GM21786 (cell line): ENCODE measurements at regions not wholly inside any gene's neighbourhood (a gene's known extent, or its start where the extent isn't known, plus 50 kb on each side); places are given as distances from the start of the nearest gene placed in this dataset.

ENCODE experiments used
- ATAC-seq: cut with Tn5 transposase; IDR thresholded peaks from one replicate; pipeline ENCODE4 v1.9.1; 2021; ENCODE audit not compliant: unreplicated experiment

DNA sequence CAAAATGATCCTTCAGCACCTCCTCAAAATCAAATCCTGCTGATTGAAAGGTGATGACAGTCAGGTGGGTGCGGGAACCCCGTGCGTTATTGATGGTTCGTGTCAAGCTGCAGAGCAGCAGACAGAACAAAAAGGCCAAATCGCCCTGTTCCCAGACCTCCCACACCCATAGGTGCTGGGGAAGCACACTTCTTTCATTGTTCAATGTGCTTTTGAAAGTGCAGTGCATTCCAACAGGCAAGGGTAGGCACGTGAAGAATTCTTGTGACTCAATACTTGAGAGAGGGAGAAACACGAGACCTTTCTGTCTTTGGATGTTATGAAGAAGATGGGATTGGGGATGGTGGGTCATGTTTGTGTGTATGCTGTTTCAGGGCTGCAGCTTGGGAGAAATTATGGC lies 514.0 kb downstream of the MCTP2 start:
- ATAC-seq, result no peak

DNA sequence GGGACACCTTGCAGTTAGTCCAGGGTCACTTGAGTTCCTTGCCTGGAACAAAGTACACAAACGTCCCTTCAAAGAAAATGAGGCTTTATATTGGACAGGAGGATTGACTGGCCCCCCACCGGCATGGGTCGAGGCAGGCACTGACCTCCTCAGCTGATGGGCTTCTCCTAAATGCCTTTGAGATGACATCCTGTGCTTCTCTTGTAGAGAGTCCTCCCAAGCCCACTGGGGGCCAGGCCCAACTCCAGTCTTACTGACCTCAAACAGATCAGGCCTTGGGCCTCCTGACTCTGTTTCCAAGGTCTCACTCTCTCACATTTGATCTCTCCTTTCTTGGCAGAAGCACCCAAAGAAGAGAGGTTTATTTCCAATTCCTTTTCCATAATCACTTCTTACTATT lies 516.1 kb downstream of the MCTP2 start:
- ATAC-seq, result no peak

DNA sequence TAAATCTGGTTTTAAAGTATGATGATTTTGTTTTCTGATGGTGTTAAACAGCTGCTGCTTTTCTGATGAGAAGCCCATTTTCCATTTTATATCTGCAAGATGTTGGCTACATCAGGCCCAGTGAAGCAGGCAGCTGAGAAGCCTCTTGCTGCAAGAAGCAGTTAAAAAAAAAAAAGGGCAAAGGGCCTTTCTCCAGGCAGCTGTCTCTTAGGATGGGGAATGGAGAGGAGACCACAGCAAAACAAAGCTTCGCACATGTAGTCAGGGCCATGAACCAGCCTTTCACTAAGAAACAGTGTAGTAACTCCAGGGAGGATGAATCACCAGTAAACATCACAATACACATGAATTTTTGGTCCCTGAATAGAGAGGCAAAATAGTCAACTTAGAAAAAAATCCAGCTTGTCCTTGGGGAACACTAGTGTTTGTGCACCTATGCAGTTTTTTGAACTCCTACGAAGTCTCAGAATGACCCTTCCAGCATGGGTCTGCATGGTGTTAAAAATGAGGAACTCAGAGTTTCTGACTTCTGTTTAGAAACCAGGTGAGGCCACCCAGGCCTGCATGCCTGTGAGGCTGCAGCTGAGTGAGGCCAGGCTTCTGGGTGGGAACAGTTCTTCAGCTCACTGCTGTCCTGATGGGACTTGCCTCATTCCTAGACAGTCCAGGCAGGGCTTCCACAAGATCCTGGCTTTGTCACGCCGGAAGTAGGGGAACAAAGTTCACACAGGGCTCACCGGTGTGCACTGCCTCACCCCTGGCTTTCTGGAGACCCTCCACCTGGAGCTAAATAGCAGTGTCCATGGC lies 518.7 kb downstream of the MCTP2 start:
- peak; percentile 87 for ATAC-seq

DNA sequence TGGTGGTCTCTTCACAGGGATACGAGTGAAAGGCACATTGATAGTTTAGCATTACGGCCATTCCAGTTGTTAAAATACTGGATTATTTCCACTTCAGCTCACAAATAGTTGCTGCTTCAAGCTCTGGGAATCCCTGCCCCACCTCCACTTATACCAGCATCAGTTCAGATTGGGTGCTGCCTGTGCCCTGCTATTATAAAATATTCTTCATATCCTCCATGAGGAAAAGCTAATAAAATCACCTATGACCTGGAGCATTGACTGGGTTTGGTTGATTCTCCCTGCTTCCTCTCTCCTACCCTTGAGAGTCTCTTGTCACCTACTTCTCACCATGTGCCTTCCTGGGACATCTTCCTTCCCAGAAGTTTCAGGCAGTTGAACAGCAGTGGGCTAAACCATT lies 529.0 kb downstream of the MCTP2 start:
- no peak for ATAC-seq

DNA sequence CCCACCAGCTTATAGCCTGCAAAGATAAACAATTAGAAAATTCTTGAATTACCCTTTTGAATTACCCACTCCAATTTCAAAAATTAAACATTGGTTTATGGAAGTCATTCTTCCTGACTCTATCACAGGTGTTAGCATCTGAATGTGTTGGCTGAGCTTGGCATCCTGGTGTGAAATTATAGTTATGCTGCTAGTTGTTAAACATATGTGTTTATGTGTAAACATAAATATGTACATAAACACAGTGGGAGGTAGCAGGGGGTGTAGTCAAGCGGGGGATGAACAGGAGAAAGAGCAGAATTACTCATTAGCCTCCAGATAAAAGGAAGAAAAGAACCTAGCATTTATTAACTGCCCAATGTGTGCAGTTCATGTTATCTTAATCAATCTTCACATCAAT lies 530.2 kb downstream of the MCTP2 start:
- ATAC-seq, result no peak

DNA sequence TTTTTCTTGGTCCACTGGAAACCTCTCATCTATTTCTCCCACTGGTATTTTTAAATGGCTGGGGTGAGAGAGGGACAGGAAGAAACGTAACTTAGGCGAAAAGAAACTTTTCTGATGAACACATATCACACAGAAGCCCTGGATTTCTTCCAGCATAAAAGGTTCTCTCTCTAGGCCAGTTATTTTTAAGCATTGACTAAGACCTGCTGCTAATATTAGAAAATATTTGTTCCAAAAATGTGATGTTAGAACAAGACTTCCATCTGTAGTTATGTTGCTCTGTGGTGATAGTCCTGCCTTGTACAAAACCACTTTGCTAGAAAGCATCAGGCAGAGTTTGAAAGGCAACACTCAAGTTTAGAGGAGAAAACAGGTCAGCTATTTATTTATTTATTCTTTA lies 537.7 kb downstream of the MCTP2 start:
- ATAC-seq, result no peak

DNA sequence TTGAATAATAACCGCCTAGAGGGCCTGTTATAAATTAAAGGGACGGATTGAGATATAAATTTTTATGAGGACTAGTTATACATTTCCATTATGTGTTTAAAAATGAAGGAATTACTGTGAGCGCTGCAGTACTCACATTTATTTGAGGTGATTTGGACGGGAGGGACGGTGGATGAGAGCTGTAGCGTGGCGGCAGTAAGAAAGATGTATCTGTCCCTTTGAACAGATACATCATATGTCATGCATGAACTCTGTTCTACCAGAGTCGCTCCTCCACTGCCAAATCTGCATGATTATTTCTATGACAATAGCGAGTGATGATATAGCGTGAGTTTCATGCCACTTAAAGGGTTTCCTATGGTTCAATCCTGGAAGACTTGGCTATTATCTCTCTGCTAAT lies 538.8 kb downstream of the MCTP2 start:
- ATAC-seq, result no peak

DNA sequence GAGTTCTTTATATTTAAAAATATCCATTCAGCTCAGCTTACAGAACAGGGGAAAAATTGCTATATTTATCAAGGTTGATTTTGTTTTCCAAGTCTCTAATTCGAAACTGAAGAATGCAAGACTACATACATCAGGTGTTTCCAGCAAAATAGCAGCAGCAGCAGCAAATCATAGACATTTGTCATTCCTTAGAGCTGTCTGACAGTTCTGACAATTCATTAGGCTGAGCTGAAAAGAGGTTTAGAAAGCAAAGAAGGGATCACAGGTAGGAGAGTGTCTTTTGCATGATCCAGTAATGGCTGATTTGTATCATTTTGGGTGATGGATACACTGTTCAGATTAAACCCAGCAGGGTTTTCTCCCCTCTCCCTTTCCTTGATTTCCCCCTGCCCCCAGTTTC lies 545.7 kb downstream of the MCTP2 start:
- ATAC-seq, result no peak

DNA sequence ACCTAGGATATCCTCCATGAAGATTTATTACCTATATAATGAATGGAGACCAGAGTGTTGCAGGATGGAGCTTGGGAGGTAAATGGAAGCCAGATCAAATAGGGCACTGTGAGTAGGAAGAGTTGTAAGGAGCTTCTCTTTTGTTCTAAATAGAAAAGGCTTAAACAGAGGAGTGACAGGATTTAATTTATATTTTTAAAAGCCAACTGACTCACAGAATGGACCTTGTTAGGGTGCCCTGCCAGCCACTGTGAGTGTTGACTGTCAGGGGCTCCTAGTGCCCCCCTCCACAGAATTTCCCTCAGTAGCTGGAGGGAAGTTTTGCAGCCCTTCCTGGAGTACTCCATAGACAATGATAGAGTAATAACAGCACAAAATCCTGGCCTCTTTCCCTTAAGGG lies 547.5 kb downstream of the MCTP2 start:
- no peak for ATAC-seq

DNA sequence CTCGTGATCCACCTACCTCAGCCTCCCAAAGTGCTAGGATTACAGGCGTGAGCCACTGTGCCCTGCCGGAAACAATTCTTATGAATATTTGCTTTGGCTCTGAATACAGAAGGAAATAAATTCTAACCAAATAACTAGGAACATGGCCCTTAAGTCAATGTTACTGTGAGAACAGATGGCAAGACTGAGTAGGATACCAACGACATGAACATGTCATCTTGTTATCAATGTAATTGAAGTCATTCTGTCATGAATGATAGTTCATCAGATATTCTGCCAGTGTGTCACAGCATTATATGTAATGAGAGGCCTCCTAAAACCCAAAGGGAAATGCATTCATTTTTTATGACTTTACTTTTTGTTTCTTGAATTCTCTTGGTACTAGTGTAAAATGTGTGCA lies 548.8 kb downstream of the MCTP2 start:
- ATAC-seq, result no peak

DNA sequence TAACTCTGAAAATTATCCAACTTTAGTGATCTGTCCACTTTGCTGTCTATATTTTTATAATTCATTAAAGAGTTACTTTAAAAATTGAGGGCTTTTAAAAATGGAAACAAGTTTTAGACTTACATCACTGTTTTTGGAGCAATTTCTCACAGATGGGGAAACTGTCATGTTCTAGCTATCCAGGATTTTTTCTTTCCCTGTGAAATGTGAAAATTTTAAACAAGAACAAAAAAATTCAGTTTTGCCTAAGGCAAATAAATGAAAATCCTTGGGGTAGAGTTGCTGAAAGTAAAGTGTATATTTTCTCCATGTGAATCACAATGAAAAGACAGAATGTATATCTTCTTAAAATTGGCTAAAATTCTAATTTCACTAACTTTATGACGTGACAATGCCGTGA lies 553.7 kb downstream of the MCTP2 start:
- no peak for ATAC-seq

DNA sequence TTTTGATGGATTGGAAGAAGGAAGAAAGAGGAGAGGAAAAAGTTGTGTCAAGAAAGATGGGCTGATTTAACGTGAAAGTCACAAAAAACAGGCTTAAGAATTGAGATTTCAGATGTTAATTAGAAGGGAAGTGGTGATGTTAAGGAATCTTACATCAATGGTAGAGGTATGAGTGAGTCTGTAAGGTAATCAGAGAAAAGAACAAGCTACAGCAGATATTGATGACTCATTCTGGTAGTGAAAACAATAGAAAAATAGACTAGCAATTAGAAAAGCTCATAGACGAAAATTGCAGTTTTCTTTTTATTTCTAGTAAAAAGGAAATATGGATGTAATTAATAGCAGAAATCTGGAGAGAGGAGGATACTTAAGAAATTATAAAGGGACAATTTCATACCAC lies 559.6 kb downstream of the MCTP2 start:
- no peak for ATAC-seq

DNA sequence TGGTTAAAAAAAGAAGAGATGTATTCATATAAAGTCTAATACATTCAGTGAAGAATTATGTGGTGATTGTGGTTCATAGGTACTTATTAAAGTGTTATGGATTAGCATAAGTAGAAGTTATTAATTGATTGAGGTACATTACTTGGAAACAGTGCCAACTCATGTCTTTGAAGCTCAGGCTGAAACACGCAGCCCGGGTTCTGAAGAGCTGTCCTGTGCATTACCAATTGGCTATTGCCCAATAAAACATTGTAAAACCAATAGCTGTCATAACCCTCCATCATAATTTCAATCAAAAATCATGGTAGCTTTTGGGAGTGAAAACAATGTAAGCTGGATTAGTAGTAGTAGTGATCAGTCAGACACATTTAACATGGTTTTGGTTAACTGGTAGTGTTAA lies 560.1 kb downstream of the MCTP2 start:
- no peak for ATAC-seq

DNA sequence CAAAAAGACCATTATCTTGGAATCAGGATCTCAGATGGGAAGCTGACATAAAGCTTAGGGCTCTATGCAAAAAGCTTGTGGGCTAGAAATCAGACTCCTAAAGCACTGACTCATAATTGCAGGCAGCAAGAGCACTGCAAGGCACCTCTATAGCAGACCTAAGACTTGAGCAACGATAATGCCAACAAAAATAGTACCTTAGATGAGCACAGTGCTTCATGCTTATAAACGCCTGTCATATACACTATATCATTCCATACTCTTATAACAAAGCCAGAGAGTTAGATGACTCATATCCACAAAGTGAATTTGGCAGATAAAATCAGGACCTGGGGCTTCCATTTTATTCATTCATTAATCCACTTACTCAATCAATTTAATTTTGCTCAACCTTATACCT lies 560.8 kb downstream of the MCTP2 start:
- no peak for ATAC-seq

DNA sequence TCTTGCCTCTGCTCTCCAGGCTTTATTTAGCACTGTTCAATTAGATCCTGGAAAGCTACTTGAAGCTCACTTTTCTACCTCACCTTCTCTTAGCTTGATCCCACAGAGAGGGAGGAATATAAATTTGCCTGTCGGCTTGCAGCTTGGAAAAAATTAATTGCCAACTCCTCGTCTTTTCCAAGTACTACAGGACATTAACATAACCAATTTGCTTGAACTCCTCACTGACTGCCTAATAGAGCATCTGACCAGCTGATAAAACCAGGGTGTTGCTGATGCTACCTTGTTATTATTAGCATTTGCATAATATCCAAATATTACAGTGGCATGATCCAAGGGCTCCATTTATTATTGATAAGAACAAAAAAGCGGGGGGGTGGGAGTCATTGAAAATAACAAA lies 561.8 kb downstream of the MCTP2 start:
- no peak for ATAC-seq

DNA sequence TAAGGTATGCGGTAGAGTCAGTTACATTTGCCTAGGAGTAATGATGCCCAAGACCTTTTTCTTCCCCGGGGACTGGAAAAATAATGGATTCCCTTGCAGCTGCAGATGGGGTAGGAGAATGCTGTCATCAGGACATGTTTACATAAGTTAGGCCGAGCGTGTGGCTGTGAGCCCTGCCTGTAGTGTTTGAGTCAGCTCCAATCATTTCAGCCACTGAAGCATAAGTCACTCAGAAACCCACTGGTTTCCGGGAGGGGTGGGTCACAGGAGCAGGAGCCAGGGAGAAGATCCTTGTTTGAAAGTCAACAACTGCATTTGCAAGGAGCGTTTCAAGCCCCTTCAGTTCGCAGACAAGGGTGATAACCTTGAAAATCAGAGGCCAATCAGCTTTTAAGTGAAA lies 562.3 kb downstream of the MCTP2 start:
- no peak for ATAC-seq

DNA sequence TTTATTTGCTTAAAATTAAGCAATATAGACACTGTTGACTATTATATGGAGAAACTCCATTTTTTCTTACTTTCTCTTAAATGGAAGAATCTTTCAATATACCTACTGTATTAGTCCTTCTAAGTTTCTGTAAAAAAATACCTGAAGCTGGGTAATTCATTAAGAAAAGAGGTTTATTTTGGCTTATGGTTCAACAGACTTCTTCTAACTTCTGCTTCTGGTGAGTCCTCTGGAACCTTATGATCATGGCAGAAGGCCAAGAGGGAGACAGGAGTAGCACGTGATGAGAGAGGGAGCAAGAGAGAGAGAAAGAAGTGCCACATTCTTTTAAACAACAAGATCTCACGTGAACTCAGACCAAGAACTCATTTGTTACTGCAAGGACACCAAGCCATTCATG lies 573.3 kb downstream of the MCTP2 start:
- no peak for ATAC-seq

DNA sequence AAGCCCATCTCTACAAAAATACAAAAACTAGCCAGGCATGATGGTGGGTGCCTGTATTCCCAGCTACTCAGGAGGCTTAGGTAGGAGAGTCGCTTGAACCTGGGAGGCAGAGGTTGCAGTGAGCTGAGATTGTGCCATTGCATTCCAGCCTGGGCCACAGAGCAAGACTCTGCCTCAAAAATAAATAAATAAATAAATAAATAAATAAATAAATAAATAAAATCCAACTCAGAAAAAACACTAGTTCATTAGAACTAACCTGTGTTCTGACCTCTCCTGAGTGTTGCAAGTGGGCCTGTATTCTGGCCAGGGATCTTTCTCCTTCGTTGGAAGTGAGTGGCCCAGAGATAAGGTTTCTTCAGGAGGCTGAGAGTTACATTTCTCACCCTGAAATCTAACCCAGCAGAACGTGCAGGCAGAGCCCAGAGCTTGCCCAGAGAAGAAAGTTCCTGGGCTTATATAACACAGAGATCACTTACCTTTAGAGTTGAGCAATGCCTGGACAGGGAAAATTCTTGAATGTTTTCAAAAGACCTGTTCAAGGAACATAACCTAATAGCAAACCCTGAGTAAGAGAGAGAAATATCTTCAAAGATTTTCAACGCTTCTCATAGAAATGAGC lies 583.9 kb downstream of the MCTP2 start:
- no peak for ATAC-seq

DNA sequence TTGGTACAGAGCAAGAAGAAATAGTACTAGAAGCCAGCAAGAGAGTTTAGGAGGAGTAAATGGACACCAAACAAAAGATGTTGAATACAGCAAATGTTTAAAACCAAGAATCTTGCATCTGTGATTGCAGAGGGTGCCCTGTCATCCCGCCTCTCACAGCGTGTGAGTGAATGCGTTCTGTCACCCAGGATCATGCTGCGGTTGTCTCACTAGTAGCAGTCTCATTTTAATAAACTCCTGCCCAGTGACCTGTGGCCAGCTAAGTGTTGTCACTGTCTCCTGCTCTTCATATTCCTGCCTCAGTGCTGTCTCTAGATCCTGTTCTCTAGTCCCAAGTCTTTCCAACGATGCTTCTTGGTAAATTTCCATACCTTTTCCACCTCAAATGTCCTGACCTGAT lies 584.6 kb downstream of the MCTP2 start:
- ATAC-seq, result no peak

DNA sequence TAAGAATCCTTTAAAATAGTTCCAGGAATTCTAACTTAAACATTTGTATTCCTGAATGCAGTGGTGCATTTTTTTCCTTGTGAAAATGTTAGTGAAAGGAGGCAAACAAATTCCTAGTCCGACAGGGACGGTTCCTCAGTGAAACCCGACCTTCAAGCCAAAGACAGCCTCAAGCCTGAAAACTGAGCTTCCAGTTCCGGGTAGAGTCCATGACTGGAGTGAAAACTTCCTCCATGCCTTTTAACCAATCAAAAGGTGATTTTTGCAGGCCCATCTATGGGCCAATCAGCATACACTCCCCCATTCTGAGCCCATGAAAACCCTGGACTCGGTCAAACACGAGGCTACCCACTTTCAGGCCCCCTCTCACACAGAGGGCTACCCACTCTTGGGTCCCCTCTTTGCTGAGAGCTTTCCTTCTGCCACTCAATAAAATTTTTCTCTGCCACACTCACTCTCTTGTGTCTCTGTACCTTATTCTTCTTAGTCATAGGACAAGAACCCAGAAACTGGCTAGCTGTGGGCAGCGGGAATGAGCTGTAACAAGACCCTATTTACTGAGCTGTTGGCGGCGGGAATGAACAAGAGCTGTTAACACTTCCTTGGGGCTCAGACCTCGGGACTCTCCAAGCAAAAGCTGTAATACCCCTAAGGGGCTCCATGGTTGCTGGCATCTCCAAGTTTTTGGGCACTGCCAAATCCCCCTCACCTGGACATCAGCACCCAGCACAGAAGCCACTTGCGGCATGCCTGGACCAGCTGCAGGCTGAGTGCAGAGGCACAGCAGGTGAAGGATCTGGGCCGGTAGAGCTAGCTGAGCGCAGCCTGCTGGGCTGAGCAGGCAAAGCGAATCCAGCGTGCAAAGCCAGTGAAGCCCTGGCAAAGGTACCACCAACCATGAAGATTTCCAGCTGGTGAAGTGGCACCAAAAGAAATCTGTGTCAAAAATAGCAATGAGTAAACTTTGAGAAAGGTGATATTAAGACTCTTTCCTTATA lies 598.8 kb downstream of the MCTP2 start:
- ATAC-seq, result no peak

DNA sequence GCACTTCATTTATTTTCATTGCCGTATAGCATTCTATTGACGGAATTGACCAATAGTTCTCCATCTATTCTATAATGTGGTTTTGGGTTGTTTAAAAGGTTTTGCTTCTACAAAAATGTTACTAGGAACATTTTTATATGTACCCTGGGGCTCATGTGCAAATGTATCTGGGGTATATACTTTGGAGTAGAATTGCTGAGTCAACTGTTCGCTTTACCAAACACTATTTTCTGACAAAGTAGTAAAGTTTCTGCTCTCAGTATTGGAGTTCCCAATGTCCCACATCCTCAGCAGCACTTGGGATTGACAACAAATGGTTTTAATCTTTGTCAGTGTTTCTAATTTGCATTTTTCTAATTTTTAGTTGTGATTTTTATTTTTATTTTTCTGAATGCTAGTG lies 602.6 kb downstream of the MCTP2 start:
- no peak for ATAC-seq

DNA sequence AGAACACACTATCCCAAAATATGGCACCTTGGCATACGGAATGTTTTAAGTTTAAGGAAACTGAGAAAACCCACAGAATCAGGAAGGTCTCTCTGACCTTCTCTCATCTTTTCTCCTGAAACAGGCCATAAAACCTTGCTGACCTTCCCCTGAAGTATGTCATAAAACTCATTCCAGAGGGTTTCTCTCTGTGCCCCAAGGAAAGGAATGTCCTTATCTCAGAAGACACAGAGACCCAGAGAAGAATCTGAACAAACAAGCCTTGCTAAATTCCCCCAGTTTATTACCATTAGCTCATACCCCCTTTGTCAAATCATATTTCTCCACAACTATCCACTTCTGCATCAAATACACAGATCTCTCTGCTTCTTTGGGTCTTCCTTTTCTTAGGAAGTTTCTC lies 603.1 kb downstream of the MCTP2 start:
- ATAC-seq, result no peak
